GM12873 (cell line): ENCODE measurements at regions not wholly inside any gene's neighbourhood (a gene's known extent, or its start where the extent isn't known, plus 50 kb on each side); places are given as distances from the start of the nearest gene placed in this dataset.

Experiments used
- TF ChIP-seq, protein P1 (sequence below): IDR thresholded peaks from 2 replicates; pipeline ENCODE4 v1.5.1; 2012; ENCODE audit warnings: low read depth, mild to moderate bottlenecking, moderate library complexity, low read length, control low read depth; ENCODE audit not compliant: insufficient read depth; ENCODE audit errors: missing control alignments

DNA sequence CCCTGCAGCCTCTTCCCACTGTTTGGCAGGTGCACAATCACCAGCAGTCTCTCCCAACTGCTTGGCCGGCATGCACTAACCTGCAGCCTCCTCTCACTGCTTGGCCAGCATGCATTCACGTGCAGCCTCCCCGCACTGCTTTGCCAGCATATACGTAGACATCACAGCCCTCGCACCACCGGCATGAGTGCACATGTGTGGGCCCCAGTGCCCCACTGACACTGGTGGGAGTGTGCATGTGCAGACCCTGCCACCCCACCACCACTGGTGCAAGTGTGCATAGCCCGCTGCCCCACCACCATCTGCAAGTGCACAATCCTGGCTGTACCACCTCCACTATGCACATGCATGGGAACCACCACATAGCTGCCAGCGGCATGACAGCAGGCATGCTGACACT lies 127.5 kb upstream of the SOX9 start:
- TF ChIP-seq, protein P1, sequence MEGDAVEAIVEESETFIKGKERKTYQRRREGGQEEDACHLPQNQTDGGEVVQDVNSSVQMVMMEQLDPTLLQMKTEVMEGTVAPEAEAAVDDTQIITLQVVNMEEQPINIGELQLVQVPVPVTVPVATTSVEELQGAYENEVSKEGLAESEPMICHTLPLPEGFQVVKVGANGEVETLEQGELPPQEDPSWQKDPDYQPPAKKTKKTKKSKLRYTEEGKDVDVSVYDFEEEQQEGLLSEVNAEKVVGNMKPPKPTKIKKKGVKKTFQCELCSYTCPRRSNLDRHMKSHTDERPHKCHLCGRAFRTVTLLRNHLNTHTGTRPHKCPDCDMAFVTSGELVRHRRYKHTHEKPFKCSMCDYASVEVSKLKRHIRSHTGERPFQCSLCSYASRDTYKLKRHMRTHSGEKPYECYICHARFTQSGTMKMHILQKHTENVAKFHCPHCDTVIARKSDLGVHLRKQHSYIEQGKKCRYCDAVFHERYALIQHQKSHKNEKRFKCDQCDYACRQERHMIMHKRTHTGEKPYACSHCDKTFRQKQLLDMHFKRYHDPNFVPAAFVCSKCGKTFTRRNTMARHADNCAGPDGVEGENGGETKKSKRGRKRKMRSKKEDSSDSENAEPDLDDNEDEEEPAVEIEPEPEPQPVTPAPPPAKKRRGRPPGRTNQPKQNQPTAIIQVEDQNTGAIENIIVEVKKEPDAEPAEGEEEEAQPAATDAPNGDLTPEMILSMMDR, result no peak

DNA sequence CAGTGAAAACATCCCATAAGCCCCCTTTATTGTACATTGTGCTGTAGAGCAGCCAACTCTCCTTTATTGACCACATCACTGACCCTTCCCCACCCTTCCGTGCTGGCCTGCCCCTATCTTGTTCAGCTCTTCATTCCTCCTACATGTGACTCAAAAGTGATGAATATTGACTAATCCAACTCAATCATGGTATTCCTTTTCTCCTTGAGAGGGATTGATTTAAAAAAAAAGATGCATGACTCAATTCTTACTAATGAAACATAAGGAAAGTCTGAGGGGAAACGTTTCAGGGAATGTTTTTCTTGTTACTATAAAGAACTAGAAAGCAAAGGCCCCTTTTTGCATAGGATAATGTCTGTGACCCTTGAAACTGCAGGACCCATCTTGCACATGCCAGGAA lies 125.2 kb upstream of the SOX9 start:
- TF ChIP-seq, protein P1, result no peak

DNA sequence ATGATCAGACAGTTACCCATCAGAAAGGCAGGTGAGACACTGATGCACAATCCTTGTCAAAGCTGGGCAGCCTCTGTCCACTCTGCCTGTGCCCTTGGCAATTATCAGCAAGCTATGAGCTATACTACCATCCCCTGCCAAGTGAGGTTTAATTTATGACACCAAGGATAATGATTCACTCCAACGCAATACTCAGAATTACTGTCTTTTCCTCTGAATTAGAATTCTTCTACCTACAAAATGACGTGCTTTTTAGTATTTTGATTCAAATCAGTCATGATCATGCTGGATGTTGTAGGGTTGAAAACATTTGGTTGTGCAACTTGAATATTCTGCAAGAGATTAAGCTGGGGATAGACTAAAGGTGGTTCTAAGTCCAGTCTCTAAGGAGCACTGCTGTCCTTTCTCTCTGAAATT lies 116.8 kb upstream of the SOX9 start:
- TF ChIP-seq, protein P1, result no peak

GRCh38 chr17:72004611-72005331 lies 116.0 kb upstream of the SOX9 start:
- TF ChIP-seq, protein P1, result no peak

DNA sequence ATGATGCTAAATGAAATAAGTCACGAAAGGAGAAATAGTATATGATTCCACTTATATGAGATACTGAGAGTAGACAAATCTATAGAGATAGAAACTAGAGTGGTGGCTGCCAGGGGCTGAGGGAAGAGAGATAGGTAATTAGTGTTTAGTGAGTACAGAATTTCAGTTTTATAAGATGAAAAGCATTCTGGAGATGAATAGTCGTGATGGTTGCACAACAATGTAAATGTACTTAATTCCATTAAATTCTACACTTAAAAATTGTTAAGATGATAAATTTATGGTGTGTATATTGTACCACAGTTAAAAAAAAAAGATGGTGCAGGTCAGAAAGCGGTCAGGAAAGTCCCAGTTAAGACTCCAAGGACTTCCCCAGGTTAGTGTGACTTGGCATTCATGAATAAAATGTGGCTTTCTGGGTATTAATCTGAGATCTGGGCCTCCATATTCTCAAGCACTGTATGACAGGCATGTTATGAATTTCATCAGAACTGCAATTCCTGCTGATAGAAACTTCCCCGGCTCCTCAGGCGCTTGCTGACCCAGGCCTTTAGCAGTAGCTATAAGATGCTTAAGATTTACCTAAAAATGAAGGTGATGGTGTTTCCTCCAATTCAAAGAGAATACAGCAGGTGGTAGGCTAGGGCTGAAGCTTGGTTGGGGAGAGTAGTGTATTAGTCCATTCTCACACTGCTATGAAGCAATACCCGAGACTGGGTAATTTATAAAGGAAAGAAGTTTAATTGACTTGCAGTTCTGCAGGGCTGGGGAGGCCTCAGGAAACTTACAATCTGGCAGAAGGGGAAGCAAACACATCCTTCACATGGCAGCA lies 115.3 kb upstream of the SOX9 start:
- TF ChIP-seq, protein P1, result no peak

GRCh38 chr17:72008236-72008876 lies 112.5 kb upstream of the SOX9 start:
- TF ChIP-seq, protein P1, result no peak

DNA sequence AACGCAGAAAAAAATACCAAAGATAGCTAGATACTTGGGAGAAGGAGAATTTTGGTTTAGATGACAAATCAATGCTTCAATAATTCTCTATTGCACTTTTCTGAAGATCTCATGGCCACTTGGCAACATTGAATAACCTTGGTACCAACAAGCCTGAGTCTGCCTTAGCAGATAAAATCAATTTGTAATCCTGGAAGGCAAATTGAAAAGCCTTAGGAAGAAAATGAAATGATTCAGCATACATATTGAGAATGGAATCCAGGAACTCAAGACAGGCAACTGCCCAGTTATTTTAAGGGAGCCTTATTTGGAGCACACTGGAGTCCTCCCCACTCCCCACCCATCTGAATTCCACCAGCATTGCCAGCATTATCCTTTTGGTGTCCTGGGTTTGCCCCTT lies 109.3 kb upstream of the SOX9 start:
- TF ChIP-seq, protein P1, result no peak
